ENCODE measurements at regions not wholly inside any gene's neighbourhood (a gene's known extent, or its start where the extent isn't known, plus 50 kb on each side); places are given as distances from the start of the nearest gene placed in this dataset.

DNA sequence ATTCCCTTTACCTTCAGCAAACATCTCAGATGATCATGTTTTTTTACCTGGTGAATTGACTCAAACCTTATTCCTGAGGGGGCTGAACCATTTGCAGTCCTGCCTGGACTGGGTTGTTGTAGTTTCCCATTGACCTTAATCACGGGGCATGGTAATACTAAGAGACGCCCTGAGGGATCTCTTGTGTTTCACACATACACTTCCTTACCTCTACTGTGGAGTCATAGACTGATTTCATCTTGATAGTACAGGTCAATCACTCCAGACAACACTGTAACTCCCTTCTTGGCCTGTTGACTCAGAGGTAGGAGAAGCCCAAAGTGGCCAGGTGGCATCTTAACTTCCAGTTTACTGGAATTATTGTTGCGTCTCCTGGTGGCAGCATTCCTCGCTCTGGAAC lies 1064.0 kb upstream of the PCDH10 start (continued):
- TF ChIP-seq, protein P1, sequence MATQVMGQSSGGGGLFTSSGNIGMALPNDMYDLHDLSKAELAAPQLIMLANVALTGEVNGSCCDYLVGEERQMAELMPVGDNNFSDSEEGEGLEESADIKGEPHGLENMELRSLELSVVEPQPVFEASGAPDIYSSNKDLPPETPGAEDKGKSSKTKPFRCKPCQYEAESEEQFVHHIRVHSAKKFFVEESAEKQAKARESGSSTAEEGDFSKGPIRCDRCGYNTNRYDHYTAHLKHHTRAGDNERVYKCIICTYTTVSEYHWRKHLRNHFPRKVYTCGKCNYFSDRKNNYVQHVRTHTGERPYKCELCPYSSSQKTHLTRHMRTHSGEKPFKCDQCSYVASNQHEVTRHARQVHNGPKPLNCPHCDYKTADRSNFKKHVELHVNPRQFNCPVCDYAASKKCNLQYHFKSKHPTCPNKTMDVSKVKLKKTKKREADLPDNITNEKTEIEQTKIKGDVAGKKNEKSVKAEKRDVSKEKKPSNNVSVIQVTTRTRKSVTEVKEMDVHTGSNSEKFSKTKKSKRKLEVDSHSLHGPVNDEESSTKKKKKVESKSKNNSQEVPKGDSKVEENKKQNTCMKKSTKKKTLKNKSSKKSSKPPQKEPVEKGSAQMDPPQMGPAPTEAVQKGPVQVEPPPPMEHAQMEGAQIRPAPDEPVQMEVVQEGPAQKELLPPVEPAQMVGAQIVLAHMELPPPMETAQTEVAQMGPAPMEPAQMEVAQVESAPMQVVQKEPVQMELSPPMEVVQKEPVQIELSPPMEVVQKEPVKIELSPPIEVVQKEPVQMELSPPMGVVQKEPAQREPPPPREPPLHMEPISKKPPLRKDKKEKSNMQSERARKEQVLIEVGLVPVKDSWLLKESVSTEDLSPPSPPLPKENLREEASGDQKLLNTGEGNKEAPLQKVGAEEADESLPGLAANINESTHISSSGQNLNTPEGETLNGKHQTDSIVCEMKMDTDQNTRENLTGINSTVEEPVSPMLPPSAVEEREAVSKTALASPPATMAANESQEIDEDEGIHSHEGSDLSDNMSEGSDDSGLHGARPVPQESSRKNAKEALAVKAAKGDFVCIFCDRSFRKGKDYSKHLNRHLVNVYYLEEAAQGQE (IDR thresholded peaks at IDR 0.05; ENCODE audit: borderline replicate concordance) = no peak
- TF ChIP-seq EZH2 (IDR thresholded peaks at IDR 0.05; ENCODE audit: borderline replicate concordance, insufficient read depth, low read length, poor library complexity, severe bottlenecking) = no peak

DNA sequence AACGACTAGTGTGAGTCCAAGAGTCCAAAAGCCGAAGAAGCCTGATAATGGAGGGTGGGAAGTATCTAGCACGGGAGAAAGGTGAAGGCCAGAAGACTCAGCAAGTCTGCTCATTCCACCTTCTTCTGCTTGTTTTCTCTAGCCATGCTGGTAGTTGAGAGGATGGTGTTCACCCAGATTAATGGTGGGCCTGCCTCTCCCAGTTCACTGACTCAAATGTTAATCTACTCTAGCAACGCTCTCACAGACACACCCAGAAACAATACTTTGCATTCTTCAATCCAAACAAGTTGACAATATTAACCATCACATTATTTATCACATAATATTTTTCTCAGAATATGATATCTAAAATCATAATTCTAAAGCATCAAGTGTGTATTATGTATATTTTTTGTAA lies 1055.1 kb upstream of the PCDH10 start:
- no peaks in the 10 kb centered on the region for H3K9me3 ChIP-seq (ENCODE audit: low read length)
- no peak overlapping the region for H3K4me2 ChIP-seq (ENCODE audit: low read length)
- no peaks in the 10 kb centered on the region for H3K9me2 ChIP-seq (ENCODE audit: insufficient read depth, low read length)
- H3K9ac ChIP-seq (ENCODE audit: low read length) = no peak overlapping the region
- no peak overlapping the region for H2AFZ ChIP-seq (ENCODE audit: low read depth, low read length)
- H3K4me3 ChIP-seq (ENCODE audit: low read length) = no peak overlapping the region
- no peaks in the 10 kb centered on the region for H4K20me1 ChIP-seq (ENCODE audit: insufficient read depth)
- no peak overlapping the region for H3K27ac ChIP-seq (ENCODE audit: low read length)
- TF ChIP-seq EZH2 (IDR thresholded peaks at IDR 0.05; ENCODE audit: borderline replicate concordance, insufficient read depth, low read length, poor library complexity, severe bottlenecking) (no peak), EP300 (conservative IDR thresholded peaks at IDR 0.05; ENCODE audit: poor library complexity, severe bottlenecking) (no peak), MXI1 (conservative IDR thresholded peaks at IDR 0.05; ENCODE audit: poor library complexity, severe bottlenecking) (no peak), RAD21 (conservative IDR thresholded peaks at IDR 0.05) (no peak), SMC3 (conservative IDR thresholded peaks at IDR 0.05; ENCODE audit: poor library complexity) (no peak), TAF1 (IDR thresholded peaks at IDR 0.05; ENCODE audit: low read depth) (no peak), POLR2AphosphoS5 (IDR thresholded peaks at IDR 0.05) (no peak)
- TF ChIP-seq, protein P1 (IDR thresholded peaks at IDR 0.05; ENCODE audit: borderline replicate concordance) = no peak
- TF ChIP-seq, protein P2, sequence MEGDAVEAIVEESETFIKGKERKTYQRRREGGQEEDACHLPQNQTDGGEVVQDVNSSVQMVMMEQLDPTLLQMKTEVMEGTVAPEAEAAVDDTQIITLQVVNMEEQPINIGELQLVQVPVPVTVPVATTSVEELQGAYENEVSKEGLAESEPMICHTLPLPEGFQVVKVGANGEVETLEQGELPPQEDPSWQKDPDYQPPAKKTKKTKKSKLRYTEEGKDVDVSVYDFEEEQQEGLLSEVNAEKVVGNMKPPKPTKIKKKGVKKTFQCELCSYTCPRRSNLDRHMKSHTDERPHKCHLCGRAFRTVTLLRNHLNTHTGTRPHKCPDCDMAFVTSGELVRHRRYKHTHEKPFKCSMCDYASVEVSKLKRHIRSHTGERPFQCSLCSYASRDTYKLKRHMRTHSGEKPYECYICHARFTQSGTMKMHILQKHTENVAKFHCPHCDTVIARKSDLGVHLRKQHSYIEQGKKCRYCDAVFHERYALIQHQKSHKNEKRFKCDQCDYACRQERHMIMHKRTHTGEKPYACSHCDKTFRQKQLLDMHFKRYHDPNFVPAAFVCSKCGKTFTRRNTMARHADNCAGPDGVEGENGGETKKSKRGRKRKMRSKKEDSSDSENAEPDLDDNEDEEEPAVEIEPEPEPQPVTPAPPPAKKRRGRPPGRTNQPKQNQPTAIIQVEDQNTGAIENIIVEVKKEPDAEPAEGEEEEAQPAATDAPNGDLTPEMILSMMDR (IDR thresholded peaks at IDR 0.05; ENCODE audit: poor library complexity, severe bottlenecking) = no peak
- no peaks in the 10 kb centered on the region for H3K79me2 ChIP-seq (replicated peaks; ENCODE audit: insufficient read depth, low read length)
- no peaks in the 10 kb centered on the region for H3K36me3 ChIP-seq (ENCODE audit: insufficient read depth, low read length)
- H3K27me3 ChIP-seq (ENCODE audit: insufficient read depth, low read depth, low read length) = no peaks in the 10 kb centered on the region
- H3F3A ChIP-seq (ENCODE audit: insufficient read depth, low read length, poor library complexity, severe bottlenecking) = no peaks in the 10 kb centered on the region
